ENCODE measurements at regions not wholly inside any gene's neighbourhood (a gene's known extent, or its start where the extent isn't known, plus 50 kb on each side); places are given as distances from the start of the nearest gene placed in this dataset.
A peak's percentile ranks its signal among the peaks of the same experiment; 100 is the strongest.
"Not testable (repeated sequence)": the region's sequence is repeated elsewhere in the genome, so short reads cannot be mapped to it uniquely, and the experiment has no call there.

GRCh38 chr14:106129274-106129673 lies 602.9 kb downstream of the TMEM121 start:
- Histone ChIP-seq H3K4me1 (no peaks in the 10 kb centered on the region), H3K27me3 (ENCODE audit: low read depth) (peaks cover 14% of the 10 kb centered on the region), H3K4me3 (no peak overlapping the region), H3K27ac (no peak overlapping the region), H3K9me3 (no peaks in the 10 kb centered on the region), H3K36me3 (no peaks in the 10 kb centered on the region)
- ATAC-seq (no peak), DNase-seq (no peak)
- intact Hi-C loops (cut with DNase I) = no loop called here
- TF ChIP-seq CTCF (IDR thresholded peaks at IDR 0.05) = no peak

- intact Hi-C loops (cut with DNase I); ATAC-seq; H3K4me1 ChIP-seq: not testable (repeated sequence)
These were observed 603.7 kb downstream of the TMEM121 start for GRCh38 chr14:106129904-106130661.

GRCh38 chr14:106133126-106133525 lies 606.7 kb downstream of the TMEM121 start:
- H3K4me1 ChIP-seq; H3K27ac ChIP-seq; H3K9me3 ChIP-seq; ATAC-seq; DNase-seq; H3K4me3 ChIP-seq; H3K27me3 ChIP-seq (ENCODE audit: low read depth); intact Hi-C loops (cut with DNase I); H3K36me3 ChIP-seq: not testable (repeated sequence)

More at GRCh38 chr14:106129904-106130661, 603.7 kb downstream of the TMEM121 start:
- H3K27ac ChIP-seq; H3K4me3 ChIP-seq; H3K36me3 ChIP-seq; H3K27me3 ChIP-seq (ENCODE audit: low read depth); H3K9me3 ChIP-seq; DNase-seq: not testable (repeated sequence)

- Histone ChIP-seq H3K27me3 (ENCODE audit: low read depth) (no peaks in the 10 kb centered on the region), H3K4me3 (no peak overlapping the region), H3K36me3 (no peaks in the 10 kb centered on the region), H3K27ac (no peak overlapping the region), H3K9me3 (no peaks in the 10 kb centered on the region), H3K4me1 (no peaks in the 10 kb centered on the region)
- DNase-seq (no peak), ATAC-seq (no peak)
- no peak for TF ChIP-seq CTCF (IDR thresholded peaks at IDR 0.05)
- intact Hi-C loops (cut with DNase I) = no loop called here
These were observed 608.5 kb downstream of the TMEM121 start for GRCh38 chr14:106134886-106135285.

GRCh38 chr14:106141242-106142220 lies 615.1 kb downstream of the TMEM121 start:
- intact Hi-C loops (cut with DNase I) = no loop called here
- TF ChIP-seq CTCF (IDR thresholded peaks at IDR 0.05) = no peak
- Histone ChIP-seq H3K4me3 (no peak overlapping the region), H3K27me3 (ENCODE audit: low read depth) (peaks cover 2% of the 10 kb centered on the region), H3K9me3 (no peaks in the 10 kb centered on the region), H3K36me3 (no peaks in the 10 kb centered on the region), H3K4me1 (no peaks in the 10 kb centered on the region), H3K27ac (no peak overlapping the region)
- DNase-seq (no peak), ATAC-seq (peak in 1 of 2 donors; percentile 11)

- not testable (repeated sequence) for DNase-seq, ATAC-seq, H3K9me3 ChIP-seq
These were observed 619.3 kb downstream of the TMEM121 start for GRCh38 chr14:106145731-106146130.

More at GRCh38 chr14:106145731-106146130, 619.3 kb downstream of the TMEM121 start:
- H3K36me3 ChIP-seq; H3K27ac ChIP-seq; intact Hi-C loops (cut with DNase I); H3K4me3 ChIP-seq; H3K27me3 ChIP-seq (ENCODE audit: low read depth); H3K4me1 ChIP-seq: not testable (repeated sequence)

All from lower lobe of right lung (tissue), 2 donors.